ENCODE measurements at regions not wholly inside any gene's neighbourhood (a gene's known extent, or its start where the extent isn't known, plus 50 kb on each side); places are given as distances from the start of the nearest gene placed in this dataset.

- Histone ChIP-seq H3K4me2 (ENCODE audit: insufficient read depth, low read length) (no peak overlapping the region), H2AFZ (ENCODE audit: low read depth, low read length) (no peak overlapping the region), H3K9me1 (ENCODE audit: control insufficient read depth, insufficient read depth, low read length) (no peaks in the 10 kb centered on the region), H4K20me1 (replicated peaks; ENCODE audit: control insufficient read depth, insufficient read depth, low read length) (no peaks in the 10 kb centered on the region), H3K9me3 (replicated peaks; ENCODE audit: control insufficient read depth, insufficient read depth, low read depth, low read length) (no peaks in the 10 kb centered on the region), H3K79me2 (ENCODE audit: control insufficient read depth, insufficient read depth, low read length) (no peaks in the 10 kb centered on the region), H3K4me3 (no peak overlapping the region), H3K4me1 (replicated peaks in 1 of 2; ENCODE audit: control insufficient read depth in 2 of 2, insufficient read depth in 2 of 2, low read length in 2 of 2) (no peaks in the 10 kb centered on the region), H3K27me3 (ENCODE audit: control insufficient read depth in 2 of 2, insufficient read depth in 2 of 2, low read length in 2 of 2) (no peaks in the 10 kb centered on the region), H3K27ac (ENCODE audit: extremely low read depth, low read depth, low read length) (no peak overlapping the region), H3K9ac (ENCODE audit: insufficient read depth in 1 of 2, low read depth in 2 of 2, low read length in 2 of 2) (no peak overlapping the region), H3K36me3 (ENCODE audit: control insufficient read depth, insufficient read depth, low read length) (no peaks in the 10 kb centered on the region)
- DNase-seq (ENCODE audit: extremely low read depth in 1 of 4, low spot score in 3 of 4) = no peak
- no peak for FAIRE-seq
- ChIA-PET CTCF (ENCODE audit: low intra/inter-chr PET ratio) (no interaction called here), POLR2A (no interaction called here)
- no TSS peak for BruUV-seq (replicated peaks)
- in situ Hi-C loops (cut with MboI) = no loop called here
- 0% methylated on average over 2 of the region's 2 CpGs for WGBS (ENCODE audit: insufficient coverage, low coverage, missing lambda C conversion rate)
- no peak for ATAC-seq
- intact Hi-C loops (cut with micrococcal nuclease) = no loop called here
- TF ChIP-seq, protein P1, sequence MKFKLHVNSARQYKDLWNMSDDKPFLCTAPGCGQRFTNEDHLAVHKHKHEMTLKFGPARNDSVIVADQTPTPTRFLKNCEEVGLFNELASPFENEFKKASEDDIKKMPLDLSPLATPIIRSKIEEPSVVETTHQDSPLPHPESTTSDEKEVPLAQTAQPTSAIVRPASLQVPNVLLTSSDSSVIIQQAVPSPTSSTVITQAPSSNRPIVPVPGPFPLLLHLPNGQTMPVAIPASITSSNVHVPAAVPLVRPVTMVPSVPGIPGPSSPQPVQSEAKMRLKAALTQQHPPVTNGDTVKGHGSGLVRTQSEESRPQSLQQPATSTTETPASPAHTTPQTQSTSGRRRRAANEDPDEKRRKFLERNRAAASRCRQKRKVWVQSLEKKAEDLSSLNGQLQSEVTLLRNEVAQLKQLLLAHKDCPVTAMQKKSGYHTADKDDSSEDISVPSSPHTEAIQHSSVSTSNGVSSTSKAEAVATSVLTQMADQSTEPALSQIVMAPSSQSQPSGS (CRISPR knock-in tag; IDR thresholded peaks at IDR 0.05) = no peak
- TF ChIP-seq HOXB6 (CRISPR knock-in tag; IDR thresholded peaks at IDR 0.05; ENCODE audit: borderline replicate concordance) (no peak), TAF9B (IDR thresholded peaks at IDR 0.05; ENCODE audit: partially characterized antibody) (no peak), WHSC1 (IDR thresholded peaks at IDR 0.05; ENCODE audit: low read length) (no peak), NFXL1 (CRISPR knock-in tag; IDR thresholded peaks at IDR 0.05) (no peak), NR2C1 (IDR thresholded peaks at IDR 0.05) (no peak), NR2C1 (tag; IDR thresholded peaks at IDR 0.05) (no peak), EP300 (IDR thresholded peaks at IDR 0.05; ENCODE audit: low read length) (no peak), CBX3 (IDR thresholded peaks at IDR 0.05; ENCODE audit: borderline replicate concordance in 1 of 2, low read length in 2 of 2) (no peak), MAFG (tag; conservative IDR thresholded peaks at IDR 0.05) (no peak), TRIM28 (IDR thresholded peaks at IDR 0.05) (no peak), C11orf30 (IDR thresholded peaks at IDR 0.05; ENCODE audit: low read depth) (no peak), MTA1 (IDR thresholded peaks at IDR 0.05; ENCODE audit: borderline replicate concordance) (no peak), SMAD3 (CRISPR knock-in tag; conservative IDR thresholded peaks at IDR 0.05) (no peak), ZNF239 (CRISPR knock-in tag; IDR thresholded peaks at IDR 0.05) (no peak), ELK1 (CRISPR knock-in tag; IDR thresholded peaks at IDR 0.05) (no peak)
- TF ChIP-seq, protein P2, sequence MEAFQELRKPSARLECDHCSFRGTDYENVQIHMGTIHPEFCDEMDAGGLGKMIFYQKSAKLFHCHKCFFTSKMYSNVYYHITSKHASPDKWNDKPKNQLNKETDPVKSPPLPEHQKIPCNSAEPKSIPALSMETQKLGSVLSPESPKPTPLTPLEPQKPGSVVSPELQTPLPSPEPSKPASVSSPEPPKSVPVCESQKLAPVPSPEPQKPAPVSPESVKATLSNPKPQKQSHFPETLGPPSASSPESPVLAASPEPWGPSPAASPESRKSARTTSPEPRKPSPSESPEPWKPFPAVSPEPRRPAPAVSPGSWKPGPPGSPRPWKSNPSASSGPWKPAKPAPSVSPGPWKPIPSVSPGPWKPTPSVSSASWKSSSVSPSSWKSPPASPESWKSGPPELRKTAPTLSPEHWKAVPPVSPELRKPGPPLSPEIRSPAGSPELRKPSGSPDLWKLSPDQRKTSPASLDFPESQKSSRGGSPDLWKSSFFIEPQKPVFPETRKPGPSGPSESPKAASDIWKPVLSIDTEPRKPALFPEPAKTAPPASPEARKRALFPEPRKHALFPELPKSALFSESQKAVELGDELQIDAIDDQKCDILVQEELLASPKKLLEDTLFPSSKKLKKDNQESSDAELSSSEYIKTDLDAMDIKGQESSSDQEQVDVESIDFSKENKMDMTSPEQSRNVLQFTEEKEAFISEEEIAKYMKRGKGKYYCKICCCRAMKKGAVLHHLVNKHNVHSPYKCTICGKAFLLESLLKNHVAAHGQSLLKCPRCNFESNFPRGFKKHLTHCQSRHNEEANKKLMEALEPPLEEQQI (IDR thresholded peaks at IDR 0.05) = no peak
- TF ChIP-seq, protein P3, sequence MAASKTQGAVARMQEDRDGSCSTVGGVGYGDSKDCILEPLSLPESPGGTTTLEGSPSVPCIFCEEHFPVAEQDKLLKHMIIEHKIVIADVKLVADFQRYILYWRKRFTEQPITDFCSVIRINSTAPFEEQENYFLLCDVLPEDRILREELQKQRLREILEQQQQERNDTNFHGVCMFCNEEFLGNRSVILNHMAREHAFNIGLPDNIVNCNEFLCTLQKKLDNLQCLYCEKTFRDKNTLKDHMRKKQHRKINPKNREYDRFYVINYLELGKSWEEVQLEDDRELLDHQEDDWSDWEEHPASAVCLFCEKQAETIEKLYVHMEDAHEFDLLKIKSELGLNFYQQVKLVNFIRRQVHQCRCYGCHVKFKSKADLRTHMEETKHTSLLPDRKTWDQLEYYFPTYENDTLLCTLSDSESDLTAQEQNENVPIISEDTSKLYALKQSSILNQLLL (CRISPR knock-in tag; IDR thresholded peaks at IDR 0.05; ENCODE audit: borderline replicate concordance) = no peak
- TF ChIP-seq, protein P4, sequence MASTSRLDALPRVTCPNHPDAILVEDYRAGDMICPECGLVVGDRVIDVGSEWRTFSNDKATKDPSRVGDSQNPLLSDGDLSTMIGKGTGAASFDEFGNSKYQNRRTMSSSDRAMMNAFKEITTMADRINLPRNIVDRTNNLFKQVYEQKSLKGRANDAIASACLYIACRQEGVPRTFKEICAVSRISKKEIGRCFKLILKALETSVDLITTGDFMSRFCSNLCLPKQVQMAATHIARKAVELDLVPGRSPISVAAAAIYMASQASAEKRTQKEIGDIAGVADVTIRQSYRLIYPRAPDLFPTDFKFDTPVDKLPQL (IDR thresholded peaks at IDR 0.05; ENCODE audit: extremely low read depth, insufficient read length) = no peak
Observed at GRCh38 chr3:162136136-162136535, 639.5 kb downstream of the OTOL1 start.
